GM19043 (cell line): ENCODE measurements at regions not wholly inside any gene's neighbourhood (a gene's known extent, or its start where the extent isn't known, plus 50 kb on each side); places are given as distances from the start of the nearest gene placed in this dataset.

Experiments used
- ATAC-seq: cut with Tn5 transposase; IDR thresholded peaks from one replicate; pipeline ENCODE4 v1.9.1; 2021; ENCODE audit warnings: low read depth; ENCODE audit not compliant: unreplicated experiment

- ATAC-seq, result no peak
Observed at GRCh38 chr2:198825534-198825933, 632.2 kb downstream of the SATB2 start.

GRCh38 chr2:198817536-198817935 lies 640.2 kb downstream of the SATB2 start:
- ATAC-seq, result no peak

- no peak for ATAC-seq
Observed at GRCh38 chr2:198815626-198816025, 642.1 kb downstream of the SATB2 start.

GRCh38 chr2:198811198-198811597 lies 646.5 kb downstream of the SATB2 start:
- no peak for ATAC-seq

GRCh38 chr2:198809976-198810375 lies 647.8 kb downstream of the SATB2 start:
- no peak for ATAC-seq

GRCh38 chr2:198807131-198807530 lies 650.6 kb downstream of the SATB2 start:
- no peak for ATAC-seq

- no peak for ATAC-seq
Observed at GRCh38 chr2:198795419-198795818, 662.3 kb downstream of the SATB2 start.

GRCh38 chr2:198791623-198792022 lies 666.1 kb downstream of the SATB2 start:
- no peak for ATAC-seq

- ATAC-seq, result no peak
Observed at GRCh38 chr2:198788676-198789075, 669.1 kb downstream of the SATB2 start.

- ATAC-seq, result no peak
Observed at GRCh38 chr2:198782734-198783133, 675.0 kb downstream of the SATB2 start.

- no peak for ATAC-seq
Observed at GRCh38 chr2:198776616-198777406, 680.9 kb downstream of the SATB2 start.

- ATAC-seq, result no peak
Observed at GRCh38 chr2:198775737-198776136, 682.0 kb downstream of the SATB2 start.

GRCh38 chr2:198774576-198774975 lies 683.2 kb downstream of the SATB2 start:
- ATAC-seq, result no peak

GRCh38 chr2:198767694-198768093 lies 690.0 kb downstream of the SATB2 start:
- ATAC-seq, result no peak

GRCh38 chr2:198763793-198764192 lies 693.9 kb downstream of the SATB2 start:
- ATAC-seq, result no peak

- ATAC-seq, result no peak
Observed at GRCh38 chr2:198762441-198762840, 695.3 kb downstream of the SATB2 start.

GRCh38 chr2:198757069-198757468 lies 700.7 kb downstream of the SATB2 start:
- ATAC-seq, result no peak

GRCh38 chr2:198756166-198756565 lies 701.6 kb downstream of the SATB2 start:
- ATAC-seq, result no peak

GRCh38 chr2:198753101-198753500 lies 704.6 kb downstream of the SATB2 start:
- no peak for ATAC-seq

- ATAC-seq, result no peak
Observed at GRCh38 chr2:198749364-198749763, 708.4 kb downstream of the SATB2 start.

GRCh38 chr2:198731842-198732399 lies 725.8 kb downstream of the SATB2 start:
- no peak for ATAC-seq

GRCh38 chr2:198720266-198720665 lies 737.5 kb downstream of the SATB2 start:
- no peak for ATAC-seq
